Mesenchymal stem cell (in vitro differentiated cells and primary cell): ENCODE measurements at regions not wholly inside any gene's neighbourhood (a gene's known extent, or its start where the extent isn't known, plus 50 kb on each side); places are given as distances from the start of the nearest gene placed in this dataset.

Source experiments
- DNase-seq: peaks from one replicate; pipeline ENCODE4 v3.0.0-alpha.2; 2013
- H2AFZ ChIP-seq: one replicate; pipeline ENCODE4 v1.6.1; 2013; ENCODE audit warnings: low read depth, mild to moderate bottlenecking, control low read depth, inconsistent platforms, low read length, moderate library complexity
- H2AK5ac ChIP-seq: 2 replicates; pipeline ENCODE4 v1.6.1; 2013; ENCODE audit warnings: low read length, moderate library complexity, mild to moderate bottlenecking, inconsistent platforms; ENCODE audit not compliant: severe bottlenecking
- H2BK120ac ChIP-seq: one replicate; pipeline ENCODE4 v1.6.1; 2013; ENCODE audit warnings: low read depth, mild to moderate bottlenecking, inconsistent platforms, low read length, moderate library complexity
- H2BK12ac ChIP-seq, 2 experiments: one replicate each; pipeline ENCODE4 v1.6.1; 2013; ENCODE audit warnings: inconsistent platforms in 2 of 2, low read length in 2 of 2, mild to moderate bottlenecking in 2 of 2, moderate library complexity in 2 of 2, control low read depth in 1 of 2
- H2BK15ac ChIP-seq: one replicate; pipeline ENCODE4 v1.6.1; 2013; ENCODE audit warnings: mild to moderate bottlenecking, low read depth, inconsistent platforms; ENCODE audit not compliant: poor library complexity, severe bottlenecking
- H2BK5ac ChIP-seq: 2 replicates; pipeline ENCODE4 v1.6.1; 2013; ENCODE audit warnings: low read depth, mild to moderate bottlenecking, low read length, control low read depth, inconsistent platforms; ENCODE audit not compliant: poor library complexity, severe bottlenecking
- H3K14ac ChIP-seq, 2 experiments: one replicate each; pipeline ENCODE4 v1.6.1; 2013; ENCODE audit warnings: inconsistent platforms in 2 of 2, low read length in 2 of 2, control low read depth in 1 of 2, mild to moderate bottlenecking in 1 of 2, moderate library complexity in 1 of 2
- H3K18ac ChIP-seq, 2 experiments: one replicate each; pipeline ENCODE4 v1.6.1; 2013; ENCODE audit warnings: inconsistent platforms in 2 of 2, low read length in 2 of 2, control low read depth in 1 of 2, low read depth in 1 of 2, mild to moderate bottlenecking in 1 of 2
- H3K23ac ChIP-seq, 2 experiments: one replicate each; pipeline ENCODE4 v1.6.1; 2013; ENCODE audit warnings: inconsistent platforms in 2 of 2, low read length in 2 of 2, mild to moderate bottlenecking in 2 of 2, moderate library complexity in 2 of 2, control low read depth in 1 of 2
- H3K27ac ChIP-seq: 2 replicates; pipeline ENCODE4 v1.5.1; 2013; ENCODE audit warnings: mild to moderate bottlenecking, moderate library complexity, low read length, control low read depth, inconsistent platforms; ENCODE audit not compliant: poor library complexity, severe bottlenecking
- H3K27me3 ChIP-seq, 2 experiments: 2 replicates each; pipeline versions ENCODE4 v1.6.1 to v1.7.0; 2013; ENCODE audit warnings: low read length in 2 of 2, mild to moderate bottlenecking in 2 of 2, moderate library complexity in 2 of 2, control low read depth in 1 of 2, inconsistent platforms in 1 of 2; ENCODE audit not compliant: control insufficient read depth in 1 of 2, insufficient read depth in 1 of 2
- H3K36me3 ChIP-seq, 2 experiments: 2 replicates each; pipeline versions ENCODE4 v1.6.1 to v1.7.0; 2013; ENCODE audit warnings: low read length in 2 of 2, control low read depth in 1 of 2, inconsistent platforms in 1 of 2, low read depth in 1 of 2, mild to moderate bottlenecking in 1 of 2; ENCODE audit not compliant: insufficient read depth in 2 of 2, control insufficient read depth in 1 of 2
- H3K4ac ChIP-seq, 2 experiments: one replicate each; pipeline ENCODE4 v1.6.1; 2013; ENCODE audit warnings: inconsistent platforms in 2 of 2, low read length in 2 of 2, mild to moderate bottlenecking in 2 of 2, moderate library complexity in 2 of 2, control low read depth in 1 of 2, low read depth in 1 of 2
- H3K4me1 ChIP-seq: 2 replicates; pipeline ENCODE4 v1.6.1; 2013; ENCODE audit warnings: low read depth, low read length, control low read depth; ENCODE audit not compliant: control insufficient read depth, insufficient read depth
- H3K4me2 ChIP-seq: 2 replicates; pipeline ENCODE4 v1.6.1; 2013; ENCODE audit warnings: low read length, mild to moderate bottlenecking, inconsistent platforms; ENCODE audit not compliant: poor library complexity, severe bottlenecking
- H3K4me3 ChIP-seq, 2 experiments: 2 replicates each; pipeline versions ENCODE4 v1.5.1 to v1.7.0; 2013; ENCODE audit warnings: low read length in 2 of 2, mild to moderate bottlenecking in 2 of 2, control low read depth in 1 of 2, low read depth in 1 of 2; ENCODE audit not compliant: insufficient read depth in 1 of 2
- H3K79me1 ChIP-seq: replicated peaks from 2 replicates; pipeline ENCODE4 v1.6.1; 2013; ENCODE audit warnings: mild to moderate bottlenecking, control low read depth, low read length, inconsistent platforms; ENCODE audit not compliant: poor library complexity, severe bottlenecking
- H3K9ac ChIP-seq: 2 replicates; pipeline ENCODE4 v1.7.0; 2013; ENCODE audit warnings: mild to moderate bottlenecking, low read length, moderate library complexity
- H3K9me3 ChIP-seq: 2 replicates; pipeline ENCODE4 v1.7.0; 2013; ENCODE audit warnings: mild to moderate bottlenecking, low read length; ENCODE audit not compliant: control insufficient read depth
- H4K8ac ChIP-seq: one replicate; pipeline ENCODE4 v1.6.1; 2013; ENCODE audit warnings: inconsistent platforms, mild to moderate bottlenecking, low read length, moderate library complexity
- H4K91ac ChIP-seq: one replicate; pipeline ENCODE4 v1.6.1; 2013; ENCODE audit warnings: mild to moderate bottlenecking, low read length, inconsistent platforms
- WGBS: methylation state at CpG from one replicate; pipeline ENCODE4 v1.1.7; 2013; ENCODE audit warnings: mixed read lengths; 5-methylcytosine and 5-hydroxymethylcytosine counted together

DNA sequence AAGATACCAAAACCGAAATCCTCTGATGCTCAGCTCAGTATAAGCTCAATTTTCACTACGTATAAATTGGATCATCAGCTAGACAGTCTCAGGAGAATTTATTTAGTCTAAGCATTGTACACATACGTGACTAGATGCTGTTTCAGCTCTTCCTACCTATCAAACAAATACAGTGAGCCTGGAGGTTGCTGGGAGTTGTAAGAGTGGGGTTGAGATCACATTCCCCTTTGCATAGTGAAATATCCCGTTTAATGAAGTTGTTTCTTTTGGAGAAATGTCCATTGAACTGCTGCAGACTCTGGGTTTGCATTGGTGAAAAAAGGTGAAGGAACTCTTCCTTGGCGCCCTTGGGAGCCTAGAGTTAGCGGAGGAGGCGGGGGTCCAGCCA is 68.9 kb upstream of the GJB6 start:
- Histone ChIP-seq H3K36me3 (no peaks in the 10 kb centered on the region), H2BK15ac (no peak overlapping the region), H3K23ac (no peak overlapping the region), H3K9me3 (no peaks in the 10 kb centered on the region), H3K4ac (no peak overlapping the region), H3K79me1 (no peaks in the 10 kb centered on the region), H3K9ac (peak overlapping the region; percentile 78), H2BK120ac (no peak overlapping the region), H3K4me1 (peaks cover 14% of the 10 kb centered on the region), H4K91ac (no peak overlapping the region), H3K14ac (no peak overlapping the region), H4K8ac (no peak overlapping the region), H2AFZ (no peak overlapping the region), H3K4me2 (no peak overlapping the region), H3K18ac (no peak overlapping the region), H3K4me3 (peak overlapping the region in 1 of 2 experiments; percentile 56), H3K27ac (no peak overlapping the region), H2AK5ac (no peak overlapping the region), H2BK5ac (no peak overlapping the region), H3K27me3 (peaks cover 7 to 22% of the 10 kb centered on the region in 2 experiments), H2BK12ac (no peak overlapping the region)
- no peak for DNase-seq
- 79% methylated on average over 6 of the region's 7 CpGs for WGBS

DNA sequence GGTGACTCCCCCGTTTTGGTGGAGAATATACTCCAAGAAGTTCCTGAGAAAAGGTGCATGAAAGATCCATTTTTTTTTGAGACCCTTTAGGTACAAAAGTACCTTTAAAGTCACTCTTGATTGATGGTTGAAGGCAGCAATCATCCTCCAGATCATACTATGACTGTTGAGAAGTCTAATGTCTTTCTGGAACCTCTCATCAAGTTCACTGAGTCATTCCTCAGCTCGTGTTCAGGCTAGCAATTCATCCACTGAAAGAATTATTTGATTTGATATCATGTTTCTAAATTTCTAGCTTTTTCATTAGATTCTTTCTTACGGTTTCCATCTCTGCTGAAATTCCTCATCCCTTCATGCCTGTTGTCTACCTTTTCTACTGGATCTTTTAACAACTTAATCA is 65.1 kb upstream of the GJB6 start:
- Histone ChIP-seq H2BK15ac (no peak overlapping the region), H3K14ac (no peak overlapping the region), H4K8ac (no peak overlapping the region), H2BK120ac (no peak overlapping the region), H3K27me3 (peaks cover 7 to 20% of the 10 kb centered on the region in 2 experiments), H2BK5ac (no peak overlapping the region), H4K91ac (no peak overlapping the region), H3K4me3 (no peak overlapping the region), H3K23ac (no peak overlapping the region), H3K18ac (no peak overlapping the region), H3K9me3 (no peaks in the 10 kb centered on the region), H2AFZ (no peak overlapping the region), H3K9ac (no peak overlapping the region), H2AK5ac (no peak overlapping the region), H3K36me3 (no peaks in the 10 kb centered on the region), H3K27ac (no peak overlapping the region), H3K4me2 (no peak overlapping the region), H3K4ac (no peak overlapping the region), H3K4me1 (peaks cover 7% of the 10 kb centered on the region), H3K79me1 (no peaks in the 10 kb centered on the region), H2BK12ac (no peak overlapping the region)
- no peak for DNase-seq
- WGBS, result 63% methylated on average over 1 of the region's 3 CpGs

DNA sequence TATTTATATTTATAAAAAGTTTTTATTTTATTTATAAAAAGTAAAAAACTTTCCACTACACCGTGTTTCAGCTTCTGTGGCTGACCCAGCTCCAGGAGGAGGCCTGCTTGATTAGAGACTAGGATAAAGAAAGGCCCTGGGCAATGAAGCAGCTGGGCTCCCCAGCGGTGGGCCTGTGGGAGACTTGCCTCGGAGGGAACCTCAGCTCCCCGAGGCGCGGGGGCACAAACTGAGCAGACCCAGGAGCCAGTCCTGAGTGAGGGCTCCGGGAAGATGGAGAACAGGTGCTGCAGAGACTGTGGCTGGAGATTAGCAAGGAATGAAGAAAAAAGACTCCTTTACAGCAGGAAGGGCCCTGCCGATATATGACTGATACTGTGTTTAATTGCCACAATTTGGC is 63.8 kb upstream of the GJB6 start:
- Histone ChIP-seq H3K27me3 (peaks cover 4 to 11% of the 10 kb centered on the region in 2 experiments), H3K9me3 (no peaks in the 10 kb centered on the region), H2AFZ (no peak overlapping the region), H3K9ac (no peak overlapping the region), H2AK5ac (no peak overlapping the region), H4K8ac (no peak overlapping the region), H3K23ac (no peak overlapping the region), H4K91ac (no peak overlapping the region), H2BK12ac (no peak overlapping the region), H2BK5ac (no peak overlapping the region), H3K36me3 (no peaks in the 10 kb centered on the region), H3K79me1 (no peaks in the 10 kb centered on the region), H2BK15ac (no peak overlapping the region), H3K14ac (no peak overlapping the region), H2BK120ac (no peak overlapping the region), H3K18ac (no peak overlapping the region), H3K27ac (no peak overlapping the region), H3K4me2 (no peak overlapping the region), H3K4me1 (peaks cover 3% of the 10 kb centered on the region), H3K4ac (no peak overlapping the region), H3K4me3 (no peak overlapping the region)
- no peak for DNase-seq
- 90% methylated on average over 8 of the region's 8 CpGs for WGBS

DNA sequence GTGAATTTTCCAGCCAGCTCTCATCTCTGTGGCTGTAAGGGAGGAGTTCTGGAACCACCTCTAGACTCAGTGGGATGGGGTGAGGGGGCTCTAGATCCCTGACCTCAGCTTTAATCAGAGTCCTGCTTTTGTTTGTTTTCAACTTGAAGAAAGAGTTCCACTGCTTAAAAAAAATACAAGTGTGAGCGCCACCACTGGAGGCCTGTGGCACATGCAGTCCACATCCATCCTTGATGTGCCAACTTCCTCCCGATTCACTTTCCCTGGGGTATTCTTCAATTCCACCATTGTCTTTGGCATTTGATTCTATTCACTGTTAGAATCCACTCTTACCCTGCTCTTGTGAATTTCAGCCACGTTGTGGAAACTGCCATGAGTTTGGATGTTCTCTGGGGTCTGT is 62.4 kb upstream of the GJB6 start:
- WGBS, result 52% methylated on average over 3 of the region's 3 CpGs

More for the DNA sequence above, 62.4 kb upstream of the GJB6 start:
- no peak overlapping the region for H3K4ac ChIP-seq
- H3K4me1 ChIP-seq, result peaks cover 3% of the 10 kb centered on the region
- H2BK5ac ChIP-seq, result no peak overlapping the region
- H2BK120ac ChIP-seq, result no peak overlapping the region
- H3K36me3 ChIP-seq, result no peaks in the 10 kb centered on the region
- no peak overlapping the region for H3K4me3 ChIP-seq
- H3K9ac ChIP-seq, result no peak overlapping the region
- no peak overlapping the region for H3K4me2 ChIP-seq
- no peak overlapping the region for H3K18ac ChIP-seq
- H3K79me1 ChIP-seq, result no peaks in the 10 kb centered on the region
- no peak overlapping the region for H3K14ac ChIP-seq
- H3K27ac ChIP-seq, result no peak overlapping the region
- H2AFZ ChIP-seq, result no peak overlapping the region
- no peak overlapping the region for H4K8ac ChIP-seq
- no peak overlapping the region for H3K23ac ChIP-seq
- H2BK15ac ChIP-seq, result no peak overlapping the region
- no peak overlapping the region for H4K91ac ChIP-seq
- H3K9me3 ChIP-seq, result no peaks in the 10 kb centered on the region
- H2AK5ac ChIP-seq, result no peak overlapping the region
- DNase-seq, result no peak
- H3K27me3 ChIP-seq, result peaks cover 0 to 10% of the 10 kb centered on the region in 2 experiments
- H2BK12ac ChIP-seq, result no peak overlapping the region
